ENCODE measurements at regions not wholly inside any gene's neighbourhood (a gene's known extent, or its start where the extent isn't known, plus 50 kb on each side); places are given as distances from the start of the nearest gene placed in this dataset.

DNA sequence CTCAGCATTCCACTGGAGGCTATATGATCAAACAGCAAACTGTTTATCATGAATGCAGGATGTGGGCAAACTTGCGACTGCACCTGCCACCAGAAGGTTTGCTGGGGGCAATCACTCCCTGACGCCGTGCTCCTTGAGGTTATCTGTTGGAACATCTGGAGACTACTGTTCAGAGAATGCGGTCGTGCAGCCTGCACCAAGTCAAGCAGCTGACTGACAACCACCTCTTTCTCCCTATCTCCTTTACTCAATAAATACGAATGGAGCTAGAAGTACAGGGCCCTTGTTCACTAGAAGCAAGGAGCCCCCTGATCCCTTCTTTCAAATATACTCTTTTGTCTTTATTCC, 2101.2 kb downstream of the TP53TG3F start:
- Mint-ChIP-seq H3K27me3 (ENCODE audit: low read depth) (peaks cover 5% of the 10 kb centered on the region; the same call in 1 of the 2 replicates), H3K36me3 (ENCODE audit: insufficient read depth in 1 of 3, low read depth in 3 of 3) (peaks cover 0 to 24% (median 8%) of the 10 kb centered on the region in 3 experiments; a peak in 3 of 7 replicates), H3K4me1 (no peaks in the 10 kb centered on the region), H3K4me3 (no peak overlapping the region), H3K27ac (no peak overlapping the region), H3K9me3 (peaks cover 97 to 99% of the 10 kb centered on the region in 2 experiments)
- Histone ChIP-seq H3K18ac (ENCODE audit: insufficient read length, low read depth, low read length) (no peak overlapping the region), H2BK15ac (ENCODE audit: low read depth, low read length) (no peak overlapping the region), H3K27ac (ENCODE audit: insufficient read length, low read depth, low read length) (no peak overlapping the region), H2AFZ (ENCODE audit: low read length) (no peak overlapping the region), H4K8ac (replicated peaks; ENCODE audit: insufficient read length, low read depth, low read length) (no peak overlapping the region), H3K79me2 (ENCODE audit: insufficient read depth, low read length) (no peaks in the 10 kb centered on the region; the same call in 1 of the 2 replicates), H4K91ac (ENCODE audit: insufficient read length, low read depth, low read length) (no peak overlapping the region), H3K4me2 (ENCODE audit: insufficient read depth, insufficient read length, low read length) (no peak overlapping the region), H3K23me2 (ENCODE audit: insufficient read length, low read depth, low read length, poor library complexity, severe bottlenecking) (no peaks in the 10 kb centered on the region), H3K79me1 (ENCODE audit: insufficient read depth, low read depth, low read length, poor library complexity, severe bottlenecking) (no peaks in the 10 kb centered on the region), H2BK12ac (ENCODE audit: insufficient read length, low read depth, low read length) (no peak overlapping the region), H3K9ac (ENCODE audit: extremely low read depth, insufficient read length, low read length) (no peak overlapping the region), H3T11ph (ENCODE audit: low read length) (no peak overlapping the region), H4K5ac (ENCODE audit: insufficient read length, low read depth, low read length) (no peak overlapping the region), H2BK120ac (ENCODE audit: low read depth, low read length, poor library complexity, severe bottlenecking) (no peak overlapping the region), H3K4ac (ENCODE audit: low read depth, low read length) (no peak overlapping the region), H3K27me3 (ENCODE audit: insufficient read depth, low read length) (no peaks in the 10 kb centered on the region), H3K9me3 (ENCODE audit: control insufficient read depth, low read depth, low read length) (peaks cover 97% of the 10 kb centered on the region), H3K4me1 (ENCODE audit: insufficient read depth, low read length) (no peaks in the 10 kb centered on the region), H4K20me1 (ENCODE audit: control insufficient read depth, insufficient read depth, insufficient read length) (no peaks in the 10 kb centered on the region), H2BK20ac (ENCODE audit: low read depth, low read length, poor library complexity, severe bottlenecking) (no peak overlapping the region), H3K14ac (ENCODE audit: insufficient read depth, low read length) (no peak overlapping the region), H2AK5ac (ENCODE audit: insufficient read length, low read length) (no peak overlapping the region), H2BK5ac (ENCODE audit: insufficient read length, low read length) (no peak overlapping the region), H3K56ac (ENCODE audit: insufficient read length, low read depth, low read length) (no peak overlapping the region), H3K23ac (ENCODE audit: insufficient read length, low read depth, low read length) (no peak overlapping the region)
- no peak for DNase-seq
- TF ChIP-seq, protein P1, sequence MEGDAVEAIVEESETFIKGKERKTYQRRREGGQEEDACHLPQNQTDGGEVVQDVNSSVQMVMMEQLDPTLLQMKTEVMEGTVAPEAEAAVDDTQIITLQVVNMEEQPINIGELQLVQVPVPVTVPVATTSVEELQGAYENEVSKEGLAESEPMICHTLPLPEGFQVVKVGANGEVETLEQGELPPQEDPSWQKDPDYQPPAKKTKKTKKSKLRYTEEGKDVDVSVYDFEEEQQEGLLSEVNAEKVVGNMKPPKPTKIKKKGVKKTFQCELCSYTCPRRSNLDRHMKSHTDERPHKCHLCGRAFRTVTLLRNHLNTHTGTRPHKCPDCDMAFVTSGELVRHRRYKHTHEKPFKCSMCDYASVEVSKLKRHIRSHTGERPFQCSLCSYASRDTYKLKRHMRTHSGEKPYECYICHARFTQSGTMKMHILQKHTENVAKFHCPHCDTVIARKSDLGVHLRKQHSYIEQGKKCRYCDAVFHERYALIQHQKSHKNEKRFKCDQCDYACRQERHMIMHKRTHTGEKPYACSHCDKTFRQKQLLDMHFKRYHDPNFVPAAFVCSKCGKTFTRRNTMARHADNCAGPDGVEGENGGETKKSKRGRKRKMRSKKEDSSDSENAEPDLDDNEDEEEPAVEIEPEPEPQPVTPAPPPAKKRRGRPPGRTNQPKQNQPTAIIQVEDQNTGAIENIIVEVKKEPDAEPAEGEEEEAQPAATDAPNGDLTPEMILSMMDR (conservative IDR thresholded peaks at IDR 0.05): no peak
- WGBS (ENCODE audit: extremely low coverage, insufficient read length, low lambda C conversion rate): no CpG with 5 or more reads among the region's 6 CpGs

Data from H9 (cell line).